DND-41 (cell line): ENCODE measurements at regions not wholly inside any gene's neighbourhood (a gene's known extent, or its start where the extent isn't known, plus 50 kb on each side); places are given as distances from the start of the nearest gene placed in this dataset.

Experiments used
- EZH2 ChIP-seq: IDR thresholded peaks from 3 replicates; pipeline ENCODE4 v1.6.1; 2012; ENCODE audit warnings: borderline replicate concordance, low read depth, mild to moderate bottlenecking, moderate library complexity, low read length, inconsistent platforms; ENCODE audit not compliant: severe bottlenecking
- TF ChIP-seq, protein P1 (sequence below): IDR thresholded peaks from 2 replicates; pipeline ENCODE4 v1.5.1; 2012; ENCODE audit warnings: borderline replicate concordance, low read length, moderate library complexity, mild to moderate bottlenecking; ENCODE audit not compliant: poor library complexity, severe bottlenecking; ENCODE audit errors: extremely low read depth

GRCh38 chr16:64321066-64321465, 800.8 kb downstream of the CDH11 start:
- TF ChIP-seq, protein P1, sequence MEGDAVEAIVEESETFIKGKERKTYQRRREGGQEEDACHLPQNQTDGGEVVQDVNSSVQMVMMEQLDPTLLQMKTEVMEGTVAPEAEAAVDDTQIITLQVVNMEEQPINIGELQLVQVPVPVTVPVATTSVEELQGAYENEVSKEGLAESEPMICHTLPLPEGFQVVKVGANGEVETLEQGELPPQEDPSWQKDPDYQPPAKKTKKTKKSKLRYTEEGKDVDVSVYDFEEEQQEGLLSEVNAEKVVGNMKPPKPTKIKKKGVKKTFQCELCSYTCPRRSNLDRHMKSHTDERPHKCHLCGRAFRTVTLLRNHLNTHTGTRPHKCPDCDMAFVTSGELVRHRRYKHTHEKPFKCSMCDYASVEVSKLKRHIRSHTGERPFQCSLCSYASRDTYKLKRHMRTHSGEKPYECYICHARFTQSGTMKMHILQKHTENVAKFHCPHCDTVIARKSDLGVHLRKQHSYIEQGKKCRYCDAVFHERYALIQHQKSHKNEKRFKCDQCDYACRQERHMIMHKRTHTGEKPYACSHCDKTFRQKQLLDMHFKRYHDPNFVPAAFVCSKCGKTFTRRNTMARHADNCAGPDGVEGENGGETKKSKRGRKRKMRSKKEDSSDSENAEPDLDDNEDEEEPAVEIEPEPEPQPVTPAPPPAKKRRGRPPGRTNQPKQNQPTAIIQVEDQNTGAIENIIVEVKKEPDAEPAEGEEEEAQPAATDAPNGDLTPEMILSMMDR = no peak
- no peak for TF ChIP-seq EZH2
